Endometrial microvascular endothelial cells (primary cell): ENCODE measurements at regions not wholly inside any gene's neighbourhood (a gene's known extent, or its start where the extent isn't known, plus 50 kb on each side); places are given as distances from the start of the nearest gene placed in this dataset.

ENCODE experiments used
- in situ Hi-C: cut with HindIII; loops from 2 replicates; pipeline ENCODE4 v1.10.0; 2017; ENCODE audit warnings: low sequenced_read_pairs, low pct_unique_long_range_greater_than_20kb; ENCODE audit errors: inconsistent ontology term

- in situ Hi-C loops: loop anchor here (25.0 kb wide), 1 partner anchor 194 kb away; the partner anchor contains the start of gene BBS10
These were observed 59.1 kb upstream of the NAP1L1 start for GRCh38 chr12:76143343-76144244.

GRCh38 chr12:76142305-76142704 lies 57.8 kb upstream of the NAP1L1 start:
- in situ Hi-C loops: loop anchor here (25.0 kb wide), 1 partner anchor 195 kb away; the partner anchor contains the start of gene BBS10

GRCh38 chr12:76138656-76139055 lies 54.2 kb upstream of the NAP1L1 start:
- in situ Hi-C loops: loop anchor here (25.0 kb wide), 1 partner anchor 199 kb away; the partner anchor contains the start of gene BBS10

GRCh38 chr12:76137606-76138005 lies 53.1 kb upstream of the NAP1L1 start:
- in situ Hi-C loops: loop anchor here (25.0 kb wide), 1 partner anchor 200 kb away; the partner anchor contains the start of gene BBS10

DNA sequence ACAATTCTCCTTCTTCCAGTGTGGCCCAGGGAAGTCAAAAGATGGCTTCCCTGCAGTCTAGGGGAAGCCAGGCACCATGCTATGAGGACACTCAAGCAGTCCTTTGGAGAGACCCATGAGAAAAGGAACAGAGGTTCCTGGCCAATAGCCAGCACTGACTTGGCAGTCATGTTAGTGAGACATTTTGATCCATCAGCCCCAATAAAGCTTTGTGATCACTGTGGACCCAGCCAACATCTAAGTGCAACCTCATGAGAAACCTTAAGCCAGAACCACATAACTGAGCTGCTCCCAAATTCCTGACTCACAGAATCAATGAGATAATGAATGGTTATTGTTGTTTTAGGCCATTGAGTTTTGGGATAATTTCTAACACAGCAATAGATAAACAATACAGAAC lies 51.0 kb upstream of the NAP1L1 start:
- in situ Hi-C loops: loop anchor here (25.0 kb wide), 1 partner anchor 202 kb away; the partner anchor contains the start of gene BBS10
